GM10266 (cell line): ENCODE measurements at regions not wholly inside any gene's neighbourhood (a gene's known extent, or its start where the extent isn't known, plus 50 kb on each side); places are given as distances from the start of the nearest gene placed in this dataset.

Experiments
- DNase-seq: peaks from one replicate; pipeline ENCODE4 v3.0.0; 2012; ENCODE audit errors: extremely low spot score
- CTCF ChIP-seq: IDR thresholded peaks from 2 replicates; pipeline ENCODE4 v1.5.1; 2012; ENCODE audit warnings: mild to moderate bottlenecking, low read depth; ENCODE audit not compliant: control insufficient read depth, insufficient read depth; ENCODE audit errors: missing control alignments

- no peak for TF ChIP-seq CTCF
- no peak for DNase-seq
Observed at GRCh38 chr13:53885997-53886396, 857.4 kb downstream of the OLFM4 start.

- TF ChIP-seq CTCF, result no peak
Observed at GRCh38 chr13:53890696-53891095, 862.1 kb downstream of the OLFM4 start.

GRCh38 chr13:53901593-53901992 is 873.0 kb downstream of the OLFM4 start:
- DNase-seq, result no peak
- TF ChIP-seq CTCF, result no peak

More at GRCh38 chr13:53890696-53891095, 862.1 kb downstream of the OLFM4 start:
- no peak for DNase-seq

- TF ChIP-seq CTCF, result no peak
- DNase-seq, result no peak
Observed at GRCh38 chr13:53907891-53908290, 879.3 kb downstream of the OLFM4 start.

- no peak for DNase-seq
- TF ChIP-seq CTCF, result no peak
Observed at GRCh38 chr13:53920916-53921315, 892.3 kb downstream of the OLFM4 start.

- no peak for DNase-seq
- TF ChIP-seq CTCF, result no peak
Observed at GRCh38 chr13:53921473-53921872, 892.9 kb downstream of the OLFM4 start.

- TF ChIP-seq CTCF, result no peak
- no peak for DNase-seq
Observed at GRCh38 chr13:53941588-53942190, 913.1 kb downstream of the OLFM4 start.
